BE2C (cell line): ENCODE measurements at regions not wholly inside any gene's neighbourhood (a gene's known extent, or its start where the extent isn't known, plus 50 kb on each side); places are given as distances from the start of the nearest gene placed in this dataset.

Experiments
- DNase-seq: peaks from one replicate; pipeline ENCODE4 v3.0.0-alpha.2; 2020
- H3K27me3 ChIP-seq: fragments of 250-450 bp; sonication (Bioruptor Pico); 2 replicates; pipeline ENCODE4 v1.5.1; 2020; ENCODE audit warnings: mild to moderate bottlenecking
- H3K36me3 ChIP-seq: fragments of 250-450 bp; sonication (Bioruptor Pico); 2 replicates; pipeline ENCODE4 v1.5.1; 2020; ENCODE audit warnings: mild to moderate bottlenecking
- H3K4me1 ChIP-seq: fragments of 250-450 bp; sonication (Bioruptor Pico); 2 replicates; pipeline ENCODE4 v1.5.1; 2020
- H3K4me3 ChIP-seq: 2 replicates; pipeline ENCODE4 v1.5.1; 2011; ENCODE audit warnings: low read depth, low read length
- H3K9me3 ChIP-seq: fragments of 250-450 bp; sonication (Bioruptor Pico); 2 replicates; pipeline ENCODE4 v1.5.1; 2020
- TF ChIP-seq, protein P1 (sequence below): IDR thresholded peaks from 2 replicates; pipeline ENCODE4 v1.5.1; 2012; ENCODE audit warnings: mild to moderate bottlenecking, low read depth, low read length

DNA sequence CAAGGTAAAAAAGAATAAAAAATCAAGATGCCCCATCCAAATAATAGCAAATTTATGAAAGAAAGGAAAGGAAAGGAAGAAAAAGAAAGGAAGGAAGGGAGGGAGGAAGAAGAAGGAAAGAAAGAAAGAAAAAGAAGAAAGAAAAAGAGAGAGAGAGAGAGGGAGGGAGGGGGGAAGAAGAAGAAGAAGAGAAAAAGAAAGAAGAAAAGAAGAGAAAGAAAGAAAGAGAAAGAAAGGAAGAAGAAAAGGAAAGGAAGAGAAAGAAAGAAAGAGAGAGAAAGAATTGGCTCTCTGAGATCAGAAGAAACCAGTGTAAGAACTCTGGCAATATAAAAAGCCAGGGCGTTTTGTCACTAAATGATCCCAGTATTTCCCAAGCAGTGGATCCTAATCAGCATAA, 401.7 kb downstream of the EPHA7 start:
- no peaks in the 10 kb centered on the region for H3K4me1 ChIP-seq
- H3K9me3 ChIP-seq: no peaks in the 10 kb centered on the region
- H3K4me3 ChIP-seq: no peak overlapping the region
- no peaks in the 10 kb centered on the region for H3K36me3 ChIP-seq
- DNase-seq: no peak
- no peaks in the 10 kb centered on the region for H3K27me3 ChIP-seq
- TF ChIP-seq, protein P1, sequence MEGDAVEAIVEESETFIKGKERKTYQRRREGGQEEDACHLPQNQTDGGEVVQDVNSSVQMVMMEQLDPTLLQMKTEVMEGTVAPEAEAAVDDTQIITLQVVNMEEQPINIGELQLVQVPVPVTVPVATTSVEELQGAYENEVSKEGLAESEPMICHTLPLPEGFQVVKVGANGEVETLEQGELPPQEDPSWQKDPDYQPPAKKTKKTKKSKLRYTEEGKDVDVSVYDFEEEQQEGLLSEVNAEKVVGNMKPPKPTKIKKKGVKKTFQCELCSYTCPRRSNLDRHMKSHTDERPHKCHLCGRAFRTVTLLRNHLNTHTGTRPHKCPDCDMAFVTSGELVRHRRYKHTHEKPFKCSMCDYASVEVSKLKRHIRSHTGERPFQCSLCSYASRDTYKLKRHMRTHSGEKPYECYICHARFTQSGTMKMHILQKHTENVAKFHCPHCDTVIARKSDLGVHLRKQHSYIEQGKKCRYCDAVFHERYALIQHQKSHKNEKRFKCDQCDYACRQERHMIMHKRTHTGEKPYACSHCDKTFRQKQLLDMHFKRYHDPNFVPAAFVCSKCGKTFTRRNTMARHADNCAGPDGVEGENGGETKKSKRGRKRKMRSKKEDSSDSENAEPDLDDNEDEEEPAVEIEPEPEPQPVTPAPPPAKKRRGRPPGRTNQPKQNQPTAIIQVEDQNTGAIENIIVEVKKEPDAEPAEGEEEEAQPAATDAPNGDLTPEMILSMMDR: no peak

DNA sequence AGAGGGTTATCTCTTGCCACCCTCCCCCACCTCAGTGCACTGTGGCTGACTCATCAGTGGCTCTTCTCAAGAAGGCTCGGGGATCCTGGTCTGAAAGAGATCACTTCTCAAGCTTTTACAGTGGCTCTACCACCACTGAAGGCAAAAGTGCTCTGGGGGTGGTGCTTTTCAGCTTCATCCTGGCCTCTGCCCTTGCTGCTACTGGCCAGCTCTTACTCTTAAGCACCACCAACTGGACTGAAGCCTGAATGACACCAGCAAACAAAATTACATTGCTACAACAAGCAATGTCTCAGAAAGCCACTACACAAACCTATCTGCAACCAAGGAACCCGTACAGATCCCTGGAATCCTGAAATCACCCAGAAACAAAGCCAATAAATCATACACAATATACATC, 402.1 kb downstream of the EPHA7 start:
- DNase-seq: no peak
- TF ChIP-seq, protein P1: 0 out of 2 replicates have a peak, but pooled peaks have one; percentile 7
- Histone ChIP-seq H3K4me3 (no peak overlapping the region), H3K27me3 (no peaks in the 10 kb centered on the region), H3K36me3 (no peaks in the 10 kb centered on the region), H3K4me1 (no peaks in the 10 kb centered on the region), H3K9me3 (no peaks in the 10 kb centered on the region)

DNA sequence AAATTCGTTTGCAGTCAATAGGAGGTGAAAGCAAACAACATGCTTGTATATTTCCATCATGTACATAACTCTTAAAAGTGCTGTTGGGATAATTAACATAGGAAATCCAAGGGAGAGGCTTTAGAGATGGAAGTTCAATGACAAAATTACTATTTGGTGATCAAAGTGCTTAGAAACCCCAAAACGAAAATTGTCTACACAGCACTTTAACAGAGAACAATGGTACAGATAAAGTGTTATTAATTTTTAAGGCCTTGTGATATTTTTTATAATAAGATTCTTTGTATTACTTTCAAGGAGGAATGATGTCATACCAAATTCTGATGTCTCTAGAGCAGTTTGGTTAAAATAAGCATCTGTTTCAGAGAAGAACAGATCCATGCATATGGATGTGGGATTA, 406.3 kb downstream of the EPHA7 start:
- Histone ChIP-seq H3K9me3 (no peaks in the 10 kb centered on the region), H3K27me3 (no peaks in the 10 kb centered on the region), H3K4me3 (no peak overlapping the region), H3K36me3 (no peaks in the 10 kb centered on the region), H3K4me1 (no peaks in the 10 kb centered on the region)
- DNase-seq: no peak
- TF ChIP-seq, protein P1: no peak

DNA sequence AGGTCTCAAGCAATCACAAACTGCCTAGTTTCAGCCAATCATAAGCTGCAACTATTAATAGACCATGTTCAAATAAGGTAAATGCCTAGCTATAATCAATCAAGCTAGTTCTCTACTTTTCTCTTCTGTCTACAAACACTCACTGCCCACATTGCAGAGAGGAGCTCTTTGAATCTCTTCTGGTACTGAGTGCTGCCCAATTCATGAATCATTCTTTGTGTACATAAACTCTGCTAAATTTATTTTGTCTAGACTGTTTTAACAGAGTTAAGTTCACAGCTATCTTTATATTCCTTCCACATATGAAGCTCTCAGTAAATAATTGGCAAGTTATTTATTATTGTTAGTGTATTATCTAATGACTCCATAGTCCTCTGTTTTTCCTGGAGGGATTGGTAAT, 411.0 kb downstream of the EPHA7 start:
- Histone ChIP-seq H3K27me3 (no peaks in the 10 kb centered on the region), H3K36me3 (no peaks in the 10 kb centered on the region), H3K4me3 (no peak overlapping the region), H3K4me1 (no peaks in the 10 kb centered on the region), H3K9me3 (no peaks in the 10 kb centered on the region)
- no peak for DNase-seq
- TF ChIP-seq, protein P1: no peak

DNA sequence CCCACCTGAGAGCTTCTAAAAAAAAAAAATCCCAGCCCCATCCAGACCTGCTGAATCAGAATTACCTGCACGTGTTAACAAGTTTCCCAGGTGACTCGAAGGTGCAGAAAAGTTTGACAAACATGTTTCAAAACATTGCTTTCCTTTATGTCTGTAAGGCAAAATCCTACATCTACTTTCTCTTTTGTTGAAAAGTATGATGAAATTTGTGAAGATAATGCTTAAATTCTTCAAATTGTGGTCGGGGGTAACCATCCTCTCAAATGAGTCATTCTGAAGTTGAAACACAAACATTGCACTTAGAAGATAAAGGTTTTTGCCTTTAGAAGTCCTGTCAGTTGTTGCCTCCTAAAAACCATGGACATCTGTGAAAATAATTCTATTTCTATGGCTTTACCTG, 429.7 kb downstream of the EPHA7 start:
- no peak for DNase-seq
- TF ChIP-seq, protein P1: no peak
- Histone ChIP-seq H3K9me3 (no peaks in the 10 kb centered on the region), H3K4me3 (no peak overlapping the region), H3K36me3 (no peaks in the 10 kb centered on the region), H3K4me1 (no peaks in the 10 kb centered on the region), H3K27me3 (no peaks in the 10 kb centered on the region)

DNA sequence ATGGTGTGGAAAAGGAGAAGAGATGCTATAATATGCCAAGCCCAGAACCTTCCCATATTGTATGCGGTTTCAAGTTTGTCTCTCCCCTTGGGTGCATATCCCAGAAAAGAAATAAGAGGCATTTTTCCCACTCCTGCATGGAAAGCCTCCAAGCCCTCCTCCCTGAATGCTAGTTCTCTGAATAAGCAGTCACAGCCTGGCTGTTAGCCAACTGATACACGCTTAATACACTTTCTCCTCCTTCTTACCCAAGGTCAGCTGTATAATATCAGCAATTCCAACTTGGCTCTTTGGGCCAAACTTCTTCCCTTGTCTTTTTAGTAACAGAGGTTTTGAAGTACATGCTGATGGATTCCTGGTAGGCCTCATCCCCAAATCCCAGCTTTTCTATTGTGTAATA, 440.1 kb downstream of the EPHA7 start:
- TF ChIP-seq, protein P1: no peak
- no peaks in the 10 kb centered on the region for H3K9me3 ChIP-seq
- no peak overlapping the region for H3K4me3 ChIP-seq
- no peaks in the 10 kb centered on the region for H3K4me1 ChIP-seq
- no peaks in the 10 kb centered on the region for H3K27me3 ChIP-seq
- H3K36me3 ChIP-seq: no peaks in the 10 kb centered on the region
- DNase-seq: no peak
